H9 (cell line): ENCODE measurements at regions not wholly inside any gene's neighbourhood (a gene's known extent, or its start where the extent isn't known, plus 50 kb on each side); places are given as distances from the start of the nearest gene placed in this dataset.

Experiments used
- DNase-seq: peaks from one replicate; pipeline ENCODE4 v3.0.0-alpha.2; 2017
- H2AFZ ChIP-seq: one replicate; pipeline ENCODE4 v1.6.1; 2013; ENCODE audit warnings: mild to moderate bottlenecking, low read length, control low read depth, moderate library complexity
- H2AK5ac ChIP-seq: 2 replicates; pipeline ENCODE4 v1.6.1; 2013; ENCODE audit warnings: low read length, control low read depth, mixed read lengths; ENCODE audit not compliant: insufficient read length
- H2BK120ac ChIP-seq: one replicate; pipeline ENCODE4 v1.6.1; 2013; ENCODE audit warnings: low read depth, mild to moderate bottlenecking, low read length, control low read depth, inconsistent platforms; ENCODE audit not compliant: poor library complexity, severe bottlenecking
- H2BK12ac ChIP-seq: 2 replicates; pipeline ENCODE4 v1.6.1; 2013; ENCODE audit warnings: low read length, control low read depth, mixed read lengths, low read depth; ENCODE audit not compliant: insufficient read length
- H2BK15ac ChIP-seq: 2 replicates; pipeline ENCODE4 v1.6.1; 2013; ENCODE audit warnings: low read depth, low read length, control low read depth
- H2BK20ac ChIP-seq: one replicate; pipeline ENCODE4 v1.6.1; 2013; ENCODE audit warnings: low read depth, mild to moderate bottlenecking, low read length, control low read depth, inconsistent platforms; ENCODE audit not compliant: poor library complexity, severe bottlenecking
- H2BK5ac ChIP-seq: 2 replicates; pipeline ENCODE4 v1.6.1; 2013; ENCODE audit warnings: low read length, control low read depth, mixed read lengths; ENCODE audit not compliant: insufficient read length
- H3K14ac ChIP-seq: 2 replicates; pipeline ENCODE4 v1.6.1; 2013; ENCODE audit warnings: low read length, control low read depth; ENCODE audit not compliant: insufficient read depth
- H3K18ac ChIP-seq: 2 replicates; pipeline ENCODE4 v1.6.1; 2013; ENCODE audit warnings: low read depth, mild to moderate bottlenecking, mixed read lengths, low read length, control low read depth; ENCODE audit not compliant: insufficient read length
- H3K23ac ChIP-seq: 2 replicates; pipeline ENCODE4 v1.6.1; 2013; ENCODE audit warnings: low read length, control low read depth, mixed read lengths, low read depth; ENCODE audit not compliant: insufficient read length
- H3K23me2 ChIP-seq: 2 replicates; pipeline ENCODE4 v1.6.1; 2013; ENCODE audit warnings: low read depth, mild to moderate bottlenecking, mixed read lengths, low read length, control low read depth; ENCODE audit not compliant: insufficient read length, poor library complexity, severe bottlenecking
- H3K27ac ChIP-seq: 2 replicates; pipeline ENCODE4 v1.5.1; 2013; ENCODE audit warnings: low read length, control low read depth, mixed read lengths, low read depth; ENCODE audit not compliant: insufficient read length
- H3K27me3 ChIP-seq: 2 replicates; pipeline ENCODE4 v1.6.1; 2013; ENCODE audit warnings: low read length, control low read depth, inconsistent platforms; ENCODE audit not compliant: insufficient read depth
- H3K4ac ChIP-seq: 2 replicates; pipeline ENCODE4 v1.6.1; 2013; ENCODE audit warnings: low read depth, mild to moderate bottlenecking, control low read depth, inconsistent platforms, low read length, moderate library complexity
- H3K4me1 ChIP-seq: 2 replicates; pipeline ENCODE4 v1.6.1; 2013; ENCODE audit warnings: low read length, control low read depth, inconsistent platforms; ENCODE audit not compliant: insufficient read depth
- H3K4me2 ChIP-seq: 2 replicates; pipeline ENCODE4 v1.6.1; 2013; ENCODE audit warnings: low read length, control low read depth, mixed read lengths; ENCODE audit not compliant: insufficient read length, insufficient read depth
- H3K56ac ChIP-seq: 2 replicates; pipeline ENCODE4 v1.6.1; 2013; ENCODE audit warnings: low read depth, mild to moderate bottlenecking, mixed read lengths, low read length, control low read depth; ENCODE audit not compliant: insufficient read length
- H3K79me1 ChIP-seq: 2 replicates; pipeline ENCODE4 v1.6.1; 2013; ENCODE audit warnings: low read depth, mild to moderate bottlenecking, moderate library complexity, low read length, control low read depth, inconsistent platforms; ENCODE audit not compliant: insufficient read depth, poor library complexity, severe bottlenecking
- H3K79me2 ChIP-seq: 2 replicates; pipeline ENCODE4 v1.6.1; 2013; ENCODE audit warnings: low read length, control low read depth, inconsistent platforms; ENCODE audit not compliant: insufficient read depth
- H3K9ac ChIP-seq: 2 replicates; pipeline ENCODE4 v1.6.1; 2013; ENCODE audit warnings: low read length, control low read depth, mixed read lengths; ENCODE audit not compliant: insufficient read length; ENCODE audit errors: extremely low read depth
- H3K9me3 ChIP-seq: one replicate; pipeline ENCODE4 v1.6.1; 2013; ENCODE audit warnings: low read depth, low read length, inconsistent platforms; ENCODE audit not compliant: control insufficient read depth
- H3T11ph ChIP-seq: one replicate; pipeline ENCODE4 v1.6.1; 2013; ENCODE audit warnings: mild to moderate bottlenecking, low read length, control low read depth, inconsistent platforms
- H4K20me1 ChIP-seq: one replicate; pipeline ENCODE4 v1.6.1; 2013; ENCODE audit not compliant: control insufficient read depth, insufficient read length, insufficient read depth
- H4K5ac ChIP-seq: 2 replicates; pipeline ENCODE4 v1.6.1; 2013; ENCODE audit warnings: low read depth, mild to moderate bottlenecking, mixed read lengths, low read length, control low read depth; ENCODE audit not compliant: insufficient read length
- H4K8ac ChIP-seq: replicated peaks from 2 replicates; pipeline ENCODE4 v1.6.1; 2013; ENCODE audit warnings: low read length, control low read depth, mixed read lengths, low read depth; ENCODE audit not compliant: insufficient read length
- H4K91ac ChIP-seq: 2 replicates; pipeline ENCODE4 v1.6.1; 2013; ENCODE audit warnings: low read depth, mild to moderate bottlenecking, moderate library complexity, mixed read lengths, low read length, control low read depth; ENCODE audit not compliant: insufficient read length
- H3K27ac Mint-ChIP-seq, 3 experiments: 2 replicates in 2 of 3; 3 replicates in 1 of 3; pipeline ENCODE4 v1.8.0; 2020 to 2021; ENCODE audit warnings: mixed read lengths in 3 of 3, mild to moderate bottlenecking in 1 of 3, moderate library complexity in 1 of 3
- H3K27me3 Mint-ChIP-seq: 2 replicates; pipeline ENCODE4 v1.8.0; 2021; ENCODE audit warnings: low read depth, mild to moderate bottlenecking, moderate library complexity, mixed read lengths
- H3K36me3 Mint-ChIP-seq, 3 experiments: 2 replicates in 2 of 3; 3 replicates in 1 of 3; pipeline ENCODE4 v1.8.0; 2020 to 2021; ENCODE audit warnings: low read depth in 3 of 3, mixed read lengths in 3 of 3; ENCODE audit not compliant: insufficient read depth in 1 of 3
- H3K4me1 Mint-ChIP-seq, 2 experiments: 2 replicates each; pipeline ENCODE4 v1.8.0; 2020; ENCODE audit warnings: mixed read lengths in 2 of 2
- H3K4me3 Mint-ChIP-seq, 2 experiments: 2 replicates in 1 of 2; 3 replicates in 1 of 2; pipeline ENCODE4 v1.8.0; 2020 to 2021; ENCODE audit warnings: mild to moderate bottlenecking in 2 of 2, mixed read lengths in 2 of 2, moderate library complexity in 1 of 2
- H3K9me3 Mint-ChIP-seq, 2 experiments: 2 replicates in 1 of 2; 3 replicates in 1 of 2; pipeline ENCODE4 v1.8.0; 2020; ENCODE audit warnings: mild to moderate bottlenecking in 2 of 2, mixed read lengths in 2 of 2, moderate library complexity in 1 of 2
- WGBS: extraction: QIAGEN DNeasy Blood & Tissue Kit; methylation state at CpG from one replicate; pipeline ENCODE4 v1.1.7; 2013; ENCODE audit warnings: missing lambda C conversion rate, low lambda C conversion rate, mixed read lengths; ENCODE audit not compliant: insufficient read length; ENCODE audit errors: extremely low coverage; 5-methylcytosine and 5-hydroxymethylcytosine counted together
- TF ChIP-seq, protein P1 (sequence below): fragments of 200-600 bp; sonication (generic); conservative IDR thresholded peaks from 3 replicates; pipeline ENCODE4 v1.8.0; 2021; ENCODE audit warnings: antibody characterized with exemption, mild to moderate bottlenecking

DNA sequence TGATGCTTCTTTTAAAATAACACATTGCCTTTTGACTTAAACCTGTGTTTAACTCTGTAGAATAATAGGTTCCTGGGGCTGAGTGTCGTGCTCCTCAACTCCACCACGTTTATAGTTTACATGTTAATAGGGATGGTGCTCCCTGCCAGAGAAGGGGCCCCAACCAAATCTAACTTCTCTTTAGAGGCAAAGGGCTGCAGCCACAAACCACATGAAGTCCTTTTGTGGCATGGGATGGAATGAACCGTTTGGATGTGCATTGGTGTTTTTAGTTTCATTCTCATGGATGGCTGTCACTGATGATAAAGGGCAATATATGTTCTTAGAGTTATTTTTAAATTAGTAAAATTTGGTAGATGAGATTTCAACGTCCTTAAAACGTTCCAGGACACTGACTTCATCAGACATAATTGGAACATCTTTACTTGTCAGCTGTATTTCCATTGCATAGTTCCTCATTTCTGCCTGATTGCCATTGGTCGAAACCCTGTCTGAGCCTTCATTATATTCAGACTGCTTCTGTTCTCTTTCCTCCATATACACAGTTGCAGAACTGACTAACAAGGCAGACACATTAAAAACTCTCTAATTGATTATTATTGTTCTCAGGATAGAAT, 60.4 kb upstream of the HPF1 start:
- no peaks in the 10 kb centered on the region for H3K36me3 Mint-ChIP-seq
- no peak overlapping the region for H2AFZ ChIP-seq
- H4K91ac ChIP-seq, result no peak overlapping the region
- H3K4me3 Mint-ChIP-seq, result no peak overlapping the region
- WGBS, result no CpG with 5 or more reads among the region's 6 CpGs
- H2BK12ac ChIP-seq, result no peak overlapping the region
- H3K27ac Mint-ChIP-seq, result no peak overlapping the region
- no peak overlapping the region for H4K5ac ChIP-seq
- no peak overlapping the region for H3K18ac ChIP-seq
- H2BK120ac ChIP-seq, result no peak overlapping the region
- H3K4me1 ChIP-seq, result no peaks in the 10 kb centered on the region
- H3K4ac ChIP-seq, result no peak overlapping the region
- no peak overlapping the region for H3K27ac ChIP-seq
- H3K27me3 ChIP-seq, result no peaks in the 10 kb centered on the region; the same call in 1 of the 2 replicates
- H4K20me1 ChIP-seq, result no peaks in the 10 kb centered on the region
- no peak overlapping the region for H2BK15ac ChIP-seq
- no peaks in the 10 kb centered on the region for H3K9me3 Mint-ChIP-seq
- H3K56ac ChIP-seq, result no peak overlapping the region
- H2BK20ac ChIP-seq, result no peak overlapping the region
- H3K23ac ChIP-seq, result no peak overlapping the region
- no peaks in the 10 kb centered on the region for H3K23me2 ChIP-seq
- peaks cover 8% of the 10 kb centered on the region in 2 experiments for H3K4me1 Mint-ChIP-seq
- TF ChIP-seq, protein P1, sequence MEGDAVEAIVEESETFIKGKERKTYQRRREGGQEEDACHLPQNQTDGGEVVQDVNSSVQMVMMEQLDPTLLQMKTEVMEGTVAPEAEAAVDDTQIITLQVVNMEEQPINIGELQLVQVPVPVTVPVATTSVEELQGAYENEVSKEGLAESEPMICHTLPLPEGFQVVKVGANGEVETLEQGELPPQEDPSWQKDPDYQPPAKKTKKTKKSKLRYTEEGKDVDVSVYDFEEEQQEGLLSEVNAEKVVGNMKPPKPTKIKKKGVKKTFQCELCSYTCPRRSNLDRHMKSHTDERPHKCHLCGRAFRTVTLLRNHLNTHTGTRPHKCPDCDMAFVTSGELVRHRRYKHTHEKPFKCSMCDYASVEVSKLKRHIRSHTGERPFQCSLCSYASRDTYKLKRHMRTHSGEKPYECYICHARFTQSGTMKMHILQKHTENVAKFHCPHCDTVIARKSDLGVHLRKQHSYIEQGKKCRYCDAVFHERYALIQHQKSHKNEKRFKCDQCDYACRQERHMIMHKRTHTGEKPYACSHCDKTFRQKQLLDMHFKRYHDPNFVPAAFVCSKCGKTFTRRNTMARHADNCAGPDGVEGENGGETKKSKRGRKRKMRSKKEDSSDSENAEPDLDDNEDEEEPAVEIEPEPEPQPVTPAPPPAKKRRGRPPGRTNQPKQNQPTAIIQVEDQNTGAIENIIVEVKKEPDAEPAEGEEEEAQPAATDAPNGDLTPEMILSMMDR, result no peak
- no peak overlapping the region for H2AK5ac ChIP-seq
- no peak overlapping the region for H3K14ac ChIP-seq
- no peaks in the 10 kb centered on the region for H3K9me3 ChIP-seq
- no peak overlapping the region for H3T11ph ChIP-seq
- H2BK5ac ChIP-seq, result no peak overlapping the region
- no peaks in the 10 kb centered on the region for H3K79me1 ChIP-seq
- no peak overlapping the region for H3K4me2 ChIP-seq
- H4K8ac ChIP-seq, result no peak overlapping the region
- no peak overlapping the region for H3K9ac ChIP-seq
- H3K27me3 Mint-ChIP-seq, result no peaks in the 10 kb centered on the region
- H3K79me2 ChIP-seq, result no peaks in the 10 kb centered on the region
- no peak for DNase-seq
